GM12874 (cell line): ENCODE measurements at regions not wholly inside any gene's neighbourhood (a gene's known extent, or its start where the extent isn't known, plus 50 kb on each side); places are given as distances from the start of the nearest gene placed in this dataset.

Experiments used
- CTCF ChIP-seq: IDR thresholded peaks from 2 replicates; pipeline ENCODE4 v1.5.1; 2011; ENCODE audit warnings: low read depth, mild to moderate bottlenecking, control low read depth, low read length, moderate library complexity; ENCODE audit not compliant: insufficient read depth

- TF ChIP-seq CTCF: no peak
Measured at GRCh38 chr13:31970231-31970930, 61.2 kb upstream of the FRY start.

- no peak for TF ChIP-seq CTCF
Measured at GRCh38 chr13:31972453-31972852, 59.1 kb upstream of the FRY start.

GRCh38 chr13:31978021-31978420 lies 53.6 kb upstream of the FRY start:
- TF ChIP-seq CTCF: no peak

GRCh38 chr13:31980830-31981229 lies 50.7 kb upstream of the FRY start:
- TF ChIP-seq CTCF: no peak
